GM06990 (cell line): ENCODE measurements at regions not wholly inside any gene's neighbourhood (a gene's known extent, or its start where the extent isn't known, plus 50 kb on each side); places are given as distances from the start of the nearest gene placed in this dataset.

Source experiments
- DNase-seq: peaks from one replicate; pipeline ENCODE4 v3.0.0-alpha.2; 2011; ENCODE audit not compliant: insufficient read length; ENCODE audit errors: extremely low read depth
- H3K27me3 ChIP-seq: replicated peaks from 2 replicates; pipeline ENCODE4 v1.6.0; 2011; ENCODE audit warnings: low read length; ENCODE audit not compliant: control insufficient read depth, insufficient read depth
- H3K36me3 ChIP-seq: 2 replicates; pipeline ENCODE4 v1.5.1; 2011; ENCODE audit warnings: low read length; ENCODE audit not compliant: control insufficient read depth, insufficient read depth
- H3K4me3 ChIP-seq: replicated peaks from 2 replicates; pipeline ENCODE4 v1.5.1; 2011; ENCODE audit warnings: low read depth, mild to moderate bottlenecking, control low read depth, low read length
- CTCF ChIP-seq: IDR thresholded peaks from 2 replicates; pipeline ENCODE4 v1.5.1; 2011; ENCODE audit warnings: low read length, control low read depth, mild to moderate bottlenecking, inconsistent platforms; ENCODE audit not compliant: insufficient read depth, poor library complexity, severe bottlenecking

- H3K27me3 ChIP-seq, result no peaks in the 10 kb centered on the region
- no peak for DNase-seq
- peaks cover 3% of the 10 kb centered on the region for H3K36me3 ChIP-seq
- TF ChIP-seq CTCF, result no peak
- H3K4me3 ChIP-seq, result no peak overlapping the region
Observed at GRCh38 chr18:23351521-23351920, 101.6 kb upstream of the RIOK3 start.

GRCh38 chr18:23352042-23352441 is 101.0 kb upstream of the RIOK3 start:
- DNase-seq, result no peak
- Histone ChIP-seq H3K27me3 (no peaks in the 10 kb centered on the region), H3K4me3 (no peak overlapping the region), H3K36me3 (peaks cover 3% of the 10 kb centered on the region)
- no peak for TF ChIP-seq CTCF

- TF ChIP-seq CTCF, result no peak
- Histone ChIP-seq H3K36me3 (peaks cover 3% of the 10 kb centered on the region), H3K4me3 (no peak overlapping the region), H3K27me3 (no peaks in the 10 kb centered on the region)
- no peak for DNase-seq
Observed at GRCh38 chr18:23353459-23353858, 99.6 kb upstream of the RIOK3 start.

GRCh38 chr18:23354625-23355024 is 98.5 kb upstream of the RIOK3 start:
- TF ChIP-seq CTCF, result no peak
- no peaks in the 10 kb centered on the region for H3K27me3 ChIP-seq
- no peak for DNase-seq
- H3K4me3 ChIP-seq, result no peak overlapping the region
- H3K36me3 ChIP-seq, result peaks cover 3% of the 10 kb centered on the region

- Histone ChIP-seq H3K36me3 (peaks cover 3% of the 10 kb centered on the region), H3K4me3 (no peak overlapping the region), H3K27me3 (no peaks in the 10 kb centered on the region)
- no peak for DNase-seq
- no peak for TF ChIP-seq CTCF
Observed at GRCh38 chr18:23355206-23355605, 97.9 kb upstream of the RIOK3 start.

- H3K27me3 ChIP-seq, result no peaks in the 10 kb centered on the region
- DNase-seq, result no peak
- H3K36me3 ChIP-seq, result peaks cover 3% of the 10 kb centered on the region
- H3K4me3 ChIP-seq, result no peak overlapping the region
- no peak for TF ChIP-seq CTCF
Observed at GRCh38 chr18:23356424-23356823, 96.7 kb upstream of the RIOK3 start.
